ENCODE measurements at regions not wholly inside any gene's neighbourhood (a gene's known extent, or its start where the extent isn't known, plus 50 kb on each side); places are given as distances from the start of the nearest gene placed in this dataset.

GRCh38 chr2:6793913-6794312 lies 71.8 kb downstream of the CMPK2 start:
- no peak for DNase-seq (ENCODE audit: low read depth)
- TF ChIP-seq, protein P1, sequence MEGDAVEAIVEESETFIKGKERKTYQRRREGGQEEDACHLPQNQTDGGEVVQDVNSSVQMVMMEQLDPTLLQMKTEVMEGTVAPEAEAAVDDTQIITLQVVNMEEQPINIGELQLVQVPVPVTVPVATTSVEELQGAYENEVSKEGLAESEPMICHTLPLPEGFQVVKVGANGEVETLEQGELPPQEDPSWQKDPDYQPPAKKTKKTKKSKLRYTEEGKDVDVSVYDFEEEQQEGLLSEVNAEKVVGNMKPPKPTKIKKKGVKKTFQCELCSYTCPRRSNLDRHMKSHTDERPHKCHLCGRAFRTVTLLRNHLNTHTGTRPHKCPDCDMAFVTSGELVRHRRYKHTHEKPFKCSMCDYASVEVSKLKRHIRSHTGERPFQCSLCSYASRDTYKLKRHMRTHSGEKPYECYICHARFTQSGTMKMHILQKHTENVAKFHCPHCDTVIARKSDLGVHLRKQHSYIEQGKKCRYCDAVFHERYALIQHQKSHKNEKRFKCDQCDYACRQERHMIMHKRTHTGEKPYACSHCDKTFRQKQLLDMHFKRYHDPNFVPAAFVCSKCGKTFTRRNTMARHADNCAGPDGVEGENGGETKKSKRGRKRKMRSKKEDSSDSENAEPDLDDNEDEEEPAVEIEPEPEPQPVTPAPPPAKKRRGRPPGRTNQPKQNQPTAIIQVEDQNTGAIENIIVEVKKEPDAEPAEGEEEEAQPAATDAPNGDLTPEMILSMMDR (IDR thresholded peaks at IDR 0.05; ENCODE audit: low read depth, low read length, missing control alignments) = no peak
- no peak overlapping the region for H3K4me3 ChIP-seq (ENCODE audit: low read depth, low read length)

- TF ChIP-seq, protein P1 (IDR thresholded peaks at IDR 0.05; ENCODE audit: low read depth, low read length, missing control alignments) = no peak
- no peak for DNase-seq (ENCODE audit: low read depth)
- H3K4me3 ChIP-seq (ENCODE audit: low read depth, low read length) = no peak overlapping the region
Measured at GRCh38 chr2:6794448-6794847, 71.3 kb downstream of the CMPK2 start.

Data from GM12864 (cell line).